ENCODE measurements at regions not wholly inside any gene's neighbourhood (a gene's known extent, or its start where the extent isn't known, plus 50 kb on each side); places are given as distances from the start of the nearest gene placed in this dataset.

GRCh38 chr6:104123227-104123626, 736.5 kb downstream of the HACE1 start:
- CTCF ChIA-PET: no interaction called here
- POLR2A ChIA-PET: no interaction called here
- no peak overlapping the region for H3K27ac Mint-ChIP-seq
- H3K4me3 Mint-ChIP-seq: no peak overlapping the region
- no peak for DNase-seq
- H3K36me3 Mint-ChIP-seq (ENCODE audit: low read depth): no peaks in the 10 kb centered on the region
- H3K4me1 Mint-ChIP-seq: no peaks in the 10 kb centered on the region
- H3K27me3 Mint-ChIP-seq: no peaks in the 10 kb centered on the region
- H3K9me3 Mint-ChIP-seq: peaks cover 3% of the 10 kb centered on the region

DNA sequence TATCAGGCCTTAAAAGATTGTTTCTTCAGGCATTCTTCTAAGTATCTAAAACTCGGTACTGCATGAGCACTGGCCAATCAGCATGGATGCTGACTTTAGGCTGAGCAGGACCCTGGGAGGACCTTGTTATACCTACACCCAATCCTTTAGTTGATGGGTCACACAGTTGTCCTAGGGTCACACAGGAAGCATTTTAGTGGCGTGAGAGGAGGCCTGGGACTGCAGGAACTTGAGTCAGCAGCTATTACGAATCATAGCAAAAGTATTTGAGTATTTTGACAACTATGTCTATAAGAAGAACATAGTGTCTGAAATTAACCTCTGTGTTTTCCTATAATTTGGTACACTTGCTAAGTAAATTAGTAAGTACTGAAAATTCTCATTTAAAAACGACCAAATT, 741.4 kb downstream of the HACE1 start:
- H3K9me3 Mint-ChIP-seq: no peaks in the 10 kb centered on the region
- no peaks in the 10 kb centered on the region for H3K36me3 Mint-ChIP-seq (ENCODE audit: low read depth)
- H3K4me1 Mint-ChIP-seq: no peaks in the 10 kb centered on the region
- ChIA-PET POLR2A (no interaction called here), CTCF (no interaction called here)
- no peak for DNase-seq
- H3K4me3 Mint-ChIP-seq: no peak overlapping the region
- no peaks in the 10 kb centered on the region for H3K27me3 Mint-ChIP-seq
- H3K27ac Mint-ChIP-seq: no peak overlapping the region

DNA sequence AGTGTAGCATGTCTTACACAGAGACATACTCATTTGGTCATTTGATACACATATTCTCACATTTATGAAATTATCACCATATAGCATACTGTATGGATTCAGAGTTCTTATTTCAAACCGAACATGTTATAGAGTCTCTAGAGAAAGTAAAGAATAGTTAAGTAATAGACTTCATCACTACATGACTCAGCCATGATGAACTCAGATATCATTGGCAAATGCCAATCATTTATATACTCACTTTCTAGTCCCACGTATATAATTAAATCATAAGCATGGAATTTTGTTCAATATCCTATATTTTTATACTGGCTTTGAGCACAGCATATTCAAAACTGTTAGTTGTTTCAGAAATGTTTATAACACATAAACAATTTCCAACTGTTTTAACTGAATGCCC, 749.9 kb downstream of the HACE1 start:
- POLR2A ChIA-PET: no interaction called here
- Mint-ChIP-seq H3K36me3 (ENCODE audit: low read depth) (no peaks in the 10 kb centered on the region), H3K9me3 (peaks cover 3% of the 10 kb centered on the region), H3K4me3 (no peak overlapping the region), H3K4me1 (no peaks in the 10 kb centered on the region), H3K27me3 (no peaks in the 10 kb centered on the region), H3K27ac (no peak overlapping the region)
- no peak for DNase-seq
- CTCF ChIA-PET: no interaction called here

- POLR2A ChIA-PET: no interaction called here
- Mint-ChIP-seq H3K36me3 (ENCODE audit: low read depth) (no peaks in the 10 kb centered on the region), H3K27ac (no peak overlapping the region), H3K27me3 (no peaks in the 10 kb centered on the region), H3K9me3 (peaks cover 3% of the 10 kb centered on the region), H3K4me1 (no peaks in the 10 kb centered on the region), H3K4me3 (no peak overlapping the region)
- CTCF ChIA-PET: no interaction called here
- DNase-seq: no peak
These were observed 751.1 kb downstream of the HACE1 start for GRCh38 chr6:104108634-104109033.

- H3K27me3 Mint-ChIP-seq: no peaks in the 10 kb centered on the region
- H3K27ac Mint-ChIP-seq: no peak overlapping the region
- CTCF ChIA-PET: no interaction called here
- no peaks in the 10 kb centered on the region for H3K9me3 Mint-ChIP-seq
- DNase-seq: no peak
- no peaks in the 10 kb centered on the region for H3K4me1 Mint-ChIP-seq
- POLR2A ChIA-PET: no interaction called here
- no peaks in the 10 kb centered on the region for H3K36me3 Mint-ChIP-seq (ENCODE audit: low read depth)
- no peak overlapping the region for H3K4me3 Mint-ChIP-seq
These were observed 763.9 kb downstream of the HACE1 start for GRCh38 chr6:104095661-104096416.

DNA sequence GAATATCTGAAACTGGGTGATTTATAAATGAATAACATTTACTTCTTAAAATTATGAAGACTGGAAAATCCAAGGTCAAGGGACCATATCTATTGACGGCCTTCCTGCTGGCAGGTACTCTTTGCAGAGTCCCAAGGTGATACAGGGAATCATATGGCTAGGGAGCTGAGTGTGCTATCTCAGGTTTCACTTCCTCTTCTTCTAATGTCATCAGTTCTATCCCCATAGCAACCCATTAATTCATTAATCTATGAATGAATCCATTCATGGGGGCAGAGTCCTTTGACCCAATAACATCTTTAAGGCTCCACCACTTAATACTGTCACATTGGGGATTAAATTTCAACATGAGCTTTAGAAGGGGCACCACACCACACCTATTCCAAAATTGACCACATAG, 772.0 kb downstream of the HACE1 start:
- no peak overlapping the region for H3K27ac Mint-ChIP-seq
- H3K4me3 Mint-ChIP-seq: no peak overlapping the region
- no peaks in the 10 kb centered on the region for H3K9me3 Mint-ChIP-seq
- CTCF ChIA-PET: no interaction called here
- no peaks in the 10 kb centered on the region for H3K4me1 Mint-ChIP-seq
- H3K36me3 Mint-ChIP-seq (ENCODE audit: low read depth): no peaks in the 10 kb centered on the region
- POLR2A ChIA-PET: no interaction called here
- DNase-seq: no peak
- H3K27me3 Mint-ChIP-seq: no peaks in the 10 kb centered on the region

DNA sequence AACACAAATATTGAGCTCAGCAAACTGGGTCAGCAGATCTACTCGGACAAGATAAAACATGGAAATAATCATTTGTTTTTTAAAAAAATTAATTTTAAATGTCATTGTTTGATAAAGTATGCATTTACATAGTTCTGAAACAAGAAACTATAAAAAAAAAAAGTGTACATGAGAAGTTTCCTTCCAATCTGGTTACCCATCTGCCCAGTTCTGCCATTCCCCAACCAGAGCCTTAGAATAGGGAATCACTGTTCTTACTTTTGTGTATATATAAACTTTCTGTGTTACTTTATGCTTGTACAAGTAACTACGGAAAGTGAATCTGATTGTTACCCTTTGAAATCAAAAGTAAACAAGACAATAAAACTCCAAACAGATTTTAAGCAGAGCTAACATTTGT, 791.4 kb downstream of the HACE1 start:
- POLR2A ChIA-PET: no interaction called here
- H3K4me1 Mint-ChIP-seq: no peaks in the 10 kb centered on the region
- H3K9me3 Mint-ChIP-seq: no peaks in the 10 kb centered on the region
- H3K27me3 Mint-ChIP-seq: no peaks in the 10 kb centered on the region
- H3K36me3 Mint-ChIP-seq (ENCODE audit: low read depth): no peaks in the 10 kb centered on the region
- no peak for DNase-seq
- H3K27ac Mint-ChIP-seq: no peak overlapping the region
- CTCF ChIA-PET: no interaction called here
- H3K4me3 Mint-ChIP-seq: no peak overlapping the region

GRCh38 chr6:104064876-104065275, 794.8 kb downstream of the HACE1 start:
- no peak overlapping the region for H3K27ac Mint-ChIP-seq
- ChIA-PET CTCF (no interaction called here), POLR2A (no interaction called here)
- no peaks in the 10 kb centered on the region for H3K27me3 Mint-ChIP-seq
- no peak overlapping the region for H3K4me3 Mint-ChIP-seq
- no peaks in the 10 kb centered on the region for H3K36me3 Mint-ChIP-seq (ENCODE audit: low read depth)
- DNase-seq: no peak
- no peaks in the 10 kb centered on the region for H3K4me1 Mint-ChIP-seq
- no peaks in the 10 kb centered on the region for H3K9me3 Mint-ChIP-seq

GRCh38 chr6:104050455-104050854, 809.3 kb downstream of the HACE1 start:
- no peaks in the 10 kb centered on the region for H3K27me3 Mint-ChIP-seq
- no peak overlapping the region for H3K4me3 Mint-ChIP-seq
- no peak for DNase-seq
- no peaks in the 10 kb centered on the region for H3K9me3 Mint-ChIP-seq
- no peaks in the 10 kb centered on the region for H3K36me3 Mint-ChIP-seq (ENCODE audit: low read depth)
- CTCF ChIA-PET: no interaction called here
- POLR2A ChIA-PET: no interaction called here
- H3K27ac Mint-ChIP-seq: no peak overlapping the region
- no peaks in the 10 kb centered on the region for H3K4me1 Mint-ChIP-seq

DNA sequence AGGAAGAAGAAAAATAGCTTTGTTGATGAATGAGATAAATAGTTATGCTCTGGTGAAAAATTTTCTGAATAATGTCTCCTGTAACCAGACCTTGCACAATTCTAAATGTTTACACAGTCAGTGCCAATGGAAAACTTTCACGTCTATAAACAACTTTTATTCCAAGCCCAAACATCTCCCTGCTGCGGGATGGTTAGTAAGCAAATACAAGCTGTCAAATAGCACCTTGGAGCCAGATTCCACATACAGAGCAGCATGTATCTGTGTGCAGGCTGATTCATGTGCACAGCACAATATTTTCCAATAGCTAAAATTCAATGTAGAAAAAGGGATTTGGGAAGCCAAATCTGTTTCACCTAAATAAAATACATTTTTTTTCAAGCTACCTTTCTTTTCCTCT, 813.3 kb downstream of the HACE1 start:
- H3K4me3 Mint-ChIP-seq: no peak overlapping the region

GRCh38 chr6:104031346-104031745, 828.4 kb downstream of the HACE1 start:
- Mint-ChIP-seq H3K4me3 (no peak overlapping the region), H3K27me3 (no peaks in the 10 kb centered on the region), H3K9me3 (no peaks in the 10 kb centered on the region), H3K36me3 (ENCODE audit: low read depth) (no peaks in the 10 kb centered on the region), H3K27ac (no peak overlapping the region), H3K4me1 (no peaks in the 10 kb centered on the region)
- POLR2A ChIA-PET: no interaction called here
- no peak for DNase-seq
- CTCF ChIA-PET: no interaction called here

More for the DNA sequence above, 813.3 kb downstream of the HACE1 start:
- DNase-seq: no peak
- Mint-ChIP-seq H3K36me3 (ENCODE audit: low read depth) (no peaks in the 10 kb centered on the region), H3K9me3 (peaks cover 5% of the 10 kb centered on the region), H3K4me1 (no peaks in the 10 kb centered on the region), H3K27me3 (no peaks in the 10 kb centered on the region), H3K27ac (no peak overlapping the region)
- POLR2A ChIA-PET: no interaction called here
- CTCF ChIA-PET: no interaction called here

- Mint-ChIP-seq H3K27me3 (no peaks in the 10 kb centered on the region), H3K36me3 (ENCODE audit: low read depth) (no peaks in the 10 kb centered on the region), H3K27ac (no peak overlapping the region), H3K4me3 (no peak overlapping the region), H3K9me3 (peaks cover 8% of the 10 kb centered on the region), H3K4me1 (no peaks in the 10 kb centered on the region)
- ChIA-PET POLR2A (no interaction called here), CTCF (no interaction called here)
- DNase-seq: no peak
These were observed 837.6 kb downstream of the HACE1 start for GRCh38 chr6:104022126-104022525.

DNA sequence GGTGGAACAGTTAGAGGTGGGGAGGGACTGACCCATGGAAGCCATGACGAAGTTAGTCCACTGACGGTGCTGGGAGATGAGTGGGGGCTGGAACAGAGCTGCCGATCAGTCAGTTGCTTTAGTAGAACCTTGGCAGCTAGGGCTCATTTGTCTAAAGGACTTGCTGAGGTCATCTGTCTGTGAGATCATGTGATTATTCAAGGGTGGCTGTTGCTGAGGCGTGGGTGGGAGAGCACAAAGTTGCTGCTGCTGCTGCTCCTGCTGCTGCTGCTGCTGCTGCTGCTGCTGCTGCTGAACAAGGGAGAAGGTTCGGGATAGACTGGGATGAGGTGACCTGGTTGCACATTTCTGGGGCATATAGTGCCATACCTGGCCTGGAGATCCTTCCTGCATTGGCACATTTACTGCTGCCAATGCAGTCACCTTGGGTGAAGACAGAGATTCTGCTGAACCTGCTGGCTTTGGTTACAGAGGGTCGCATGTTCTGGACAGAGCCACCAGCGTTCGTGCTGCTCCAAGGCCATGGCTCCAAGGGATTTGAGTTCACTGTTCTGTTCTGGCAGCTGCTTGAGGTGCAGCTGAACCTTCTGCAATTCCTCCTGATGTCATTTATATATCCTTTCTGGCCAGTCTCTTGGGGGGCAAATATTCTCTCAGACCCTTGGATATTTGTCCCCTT, 840.5 kb downstream of the HACE1 start:
- ChIA-PET CTCF (no interaction called here), POLR2A (no interaction called here)
- Mint-ChIP-seq H3K27me3 (no peaks in the 10 kb centered on the region), H3K9me3 (peaks cover 4% of the 10 kb centered on the region), H3K27ac (no peak overlapping the region), H3K4me3 (no peak overlapping the region), H3K36me3 (ENCODE audit: low read depth) (no peaks in the 10 kb centered on the region), H3K4me1 (no peaks in the 10 kb centered on the region)
- DNase-seq: no peak

All from activated CD4-positive, alpha-beta memory T cell treated with anti-CD3 and anti-CD28 coated beads, Interleukin-2, amount 10 ng/mL, durations not matched to agents 7 days and 5 days (primary cell).